ENCODE measurements at regions not wholly inside any gene's neighbourhood (a gene's known extent, or its start where the extent isn't known, plus 50 kb on each side); places are given as distances from the start of the nearest gene placed in this dataset.

GRCh38 chr12:114901316-114901715, 217.3 kb upstream of the TBX3 start:
- in situ Hi-C loops (cut with MboI; ENCODE audit: low pct_ligation_motif_present in 1 of 4, low pct_unique_long_range_greater_than_20kb in 1 of 4, low sequenced_read_pairs in 3 of 4) = no loop called here
- Histone ChIP-seq H3K4me3 (no peak overlapping the region), H3K27me3 (no peaks in the 10 kb centered on the region), H3K4me1 (no peaks in the 10 kb centered on the region), H3K36me3 (no peaks in the 10 kb centered on the region), H3K27ac (no peak overlapping the region), H3K9me3 (no peaks in the 10 kb centered on the region)
- intact Hi-C loops (cut with DNase I; ENCODE audit: low total_unique reads) = no loop called here
- DNase-seq = no peak
- TF ChIP-seq CTCF (IDR thresholded peaks at IDR 0.05) = no peak
- TF ChIP-seq POLR2A (IDR thresholded peaks at IDR 0.05) = no peak
- no peak for TF ChIP-seq POLR2AphosphoS5 (IDR thresholded peaks at IDR 0.05)
- TF ChIP-seq EP300 (IDR thresholded peaks at IDR 0.05; ENCODE audit: low read depth) = no peak
- 55 to 72% methylated on average over 2 to 4 of the region's 4 CpGs for WGBS, 2 donors (ENCODE audit: low coverage in 1 of 2)

GRCh38 chr12:114898159-114898558, 214.2 kb upstream of the TBX3 start:
- intact Hi-C loops (cut with DNase I; ENCODE audit: low total_unique reads) = no loop called here
- Histone ChIP-seq H3K36me3 (no peaks in the 10 kb centered on the region), H3K9me3 (no peaks in the 10 kb centered on the region), H3K4me1 (no peaks in the 10 kb centered on the region), H3K27me3 (no peaks in the 10 kb centered on the region), H3K27ac (no peak overlapping the region), H3K4me3 (no peak overlapping the region)
- in situ Hi-C loops (cut with MboI; ENCODE audit: low pct_ligation_motif_present in 1 of 4, low pct_unique_long_range_greater_than_20kb in 1 of 4, low sequenced_read_pairs in 3 of 4) = no loop called here
- TF ChIP-seq POLR2AphosphoS5 (IDR thresholded peaks at IDR 0.05) (no peak), CTCF (IDR thresholded peaks at IDR 0.05) (no peak)
- DNase-seq = no peak
- 54 to 98% methylated on average over 2 of the region's 2 CpGs for WGBS, 2 donors (ENCODE audit: low coverage in 1 of 2)

- H3K36me3 ChIP-seq = no peaks in the 10 kb centered on the region
- WGBS, 2 donors (ENCODE audit: low coverage in 1 of 2) = 67 to 79% methylated on average over 5 of the region's 5 CpGs
- in situ Hi-C loops (cut with MboI; ENCODE audit: low pct_ligation_motif_present in 1 of 4, low pct_unique_long_range_greater_than_20kb in 1 of 4, low sequenced_read_pairs in 3 of 4) = no loop called here
- TF ChIP-seq POLR2AphosphoS5 (IDR thresholded peaks at IDR 0.05) = no peak
- TF ChIP-seq EP300 (IDR thresholded peaks at IDR 0.05; ENCODE audit: low read depth) = no peak
- no peak for TF ChIP-seq POLR2A (IDR thresholded peaks at IDR 0.05)
- no peak for TF ChIP-seq CTCF (IDR thresholded peaks at IDR 0.05)
- intact Hi-C loops (cut with DNase I; ENCODE audit: low total_unique reads) = no loop called here
- H3K4me3 ChIP-seq = no peak overlapping the region
- no peaks in the 10 kb centered on the region for H3K27me3 ChIP-seq
- DNase-seq = no peak
- no peak overlapping the region for H3K27ac ChIP-seq
- H3K9me3 ChIP-seq = no peaks in the 10 kb centered on the region
- no peaks in the 10 kb centered on the region for H3K4me1 ChIP-seq
Measured at GRCh38 chr12:114895827-114896226, 211.9 kb upstream of the TBX3 start.

DNA sequence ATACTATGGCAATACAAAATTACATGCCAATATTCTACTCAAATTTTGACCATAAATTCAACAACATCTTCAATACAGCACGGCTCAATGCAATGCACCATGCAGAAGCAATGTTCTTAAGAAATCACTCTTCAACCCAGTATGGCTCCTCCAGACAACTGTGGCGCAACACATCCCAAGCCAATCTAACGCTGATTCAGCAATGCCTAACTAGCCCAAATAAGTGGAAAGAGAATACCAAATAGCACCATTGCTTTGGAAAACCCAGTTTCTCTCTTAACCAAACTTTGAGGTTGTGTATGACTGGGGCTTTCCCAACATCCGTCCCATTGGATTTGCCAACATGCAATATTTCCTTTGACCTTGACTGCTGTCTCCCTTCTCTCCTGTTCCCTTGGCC, 211.1 kb upstream of the TBX3 start:
- in situ Hi-C loops (cut with MboI; ENCODE audit: low pct_ligation_motif_present in 1 of 4, low pct_unique_long_range_greater_than_20kb in 1 of 4, low sequenced_read_pairs in 3 of 4) = no loop called here
- H3K27ac ChIP-seq = no peak overlapping the region
- no peak for DNase-seq
- no peaks in the 10 kb centered on the region for H3K4me1 ChIP-seq
- H3K4me3 ChIP-seq = no peak overlapping the region
- H3K9me3 ChIP-seq = no peaks in the 10 kb centered on the region
- intact Hi-C loops (cut with DNase I; ENCODE audit: low total_unique reads) = no loop called here
- 94% methylated on average over 3 to 4 of the region's 4 CpGs for WGBS, 2 donors (ENCODE audit: low coverage in 1 of 2)
- no peaks in the 10 kb centered on the region for H3K27me3 ChIP-seq
- no peaks in the 10 kb centered on the region for H3K36me3 ChIP-seq
- TF ChIP-seq POLR2A (IDR thresholded peaks at IDR 0.05) = no peak
- TF ChIP-seq EP300 (IDR thresholded peaks at IDR 0.05; ENCODE audit: low read depth) = no peak
- TF ChIP-seq POLR2AphosphoS5 (IDR thresholded peaks at IDR 0.05) = no peak
- no peak for TF ChIP-seq CTCF (IDR thresholded peaks at IDR 0.05)
